SK-N-MC (cell line): ENCODE measurements at regions not wholly inside any gene's neighbourhood (a gene's known extent, or its start where the extent isn't known, plus 50 kb on each side); places are given as distances from the start of the nearest gene placed in this dataset.

Experiments
- DNase-seq: peaks from one replicate; pipeline ENCODE4 v3.0.0-alpha.2; 2011; ENCODE audit warnings: low read depth, low spot score
- H3K27ac ChIP-seq: fragments of 200-600 bp; sonication (generic); 2 replicates; pipeline ENCODE4 v1.5.1; 2016; ENCODE audit warnings: mixed run types
- H3K36me3 ChIP-seq: fragments of 200-600 bp; sonication (generic); 2 replicates; pipeline ENCODE4 v1.6.1; 2017; ENCODE audit warnings: antibody characterized with exemption, low read length, mixed read lengths; ENCODE audit not compliant: insufficient read depth
- H3K4me3 ChIP-seq: fragments of 200-600 bp; sonication (generic); 2 replicates; pipeline ENCODE4 v1.5.1; 2016
- H3K9ac ChIP-seq: fragments of 200-600 bp; sonication (generic); 2 replicates; pipeline ENCODE4 v1.8.0; 2017; ENCODE audit warnings: mixed run types, mixed read lengths; ENCODE audit not compliant: insufficient read length
- H3K9me3 ChIP-seq: fragments of 200-600 bp; sonication (generic); 2 replicates; pipeline ENCODE4 v1.6.1; 2017; ENCODE audit warnings: low read depth, mild to moderate bottlenecking, antibody characterized with exemption, low read length, moderate library complexity, mixed read lengths
- EZH2 ChIP-seq: fragments of 200-600 bp; sonication (generic); IDR thresholded peaks from one replicate; pipeline ENCODE4 v1.6.1; 2017; ENCODE audit warnings: antibody characterized with exemption
- FOXP2 ChIP-seq: optimal IDR thresholded peaks from 2 replicates; pipeline ENCODE3; 2011; ENCODE audit warnings: mild to moderate bottlenecking, moderate library complexity; ENCODE audit not compliant: insufficient read depth; ENCODE audit errors: extremely low read length, control extremely low read depth
- POLR2AphosphoS5 ChIP-seq: IDR thresholded peaks from 2 replicates; pipeline ENCODE4 v1.6.1; 2012; ENCODE audit warnings: mild to moderate bottlenecking, low read depth, low read length, borderline replicate concordance

DNA sequence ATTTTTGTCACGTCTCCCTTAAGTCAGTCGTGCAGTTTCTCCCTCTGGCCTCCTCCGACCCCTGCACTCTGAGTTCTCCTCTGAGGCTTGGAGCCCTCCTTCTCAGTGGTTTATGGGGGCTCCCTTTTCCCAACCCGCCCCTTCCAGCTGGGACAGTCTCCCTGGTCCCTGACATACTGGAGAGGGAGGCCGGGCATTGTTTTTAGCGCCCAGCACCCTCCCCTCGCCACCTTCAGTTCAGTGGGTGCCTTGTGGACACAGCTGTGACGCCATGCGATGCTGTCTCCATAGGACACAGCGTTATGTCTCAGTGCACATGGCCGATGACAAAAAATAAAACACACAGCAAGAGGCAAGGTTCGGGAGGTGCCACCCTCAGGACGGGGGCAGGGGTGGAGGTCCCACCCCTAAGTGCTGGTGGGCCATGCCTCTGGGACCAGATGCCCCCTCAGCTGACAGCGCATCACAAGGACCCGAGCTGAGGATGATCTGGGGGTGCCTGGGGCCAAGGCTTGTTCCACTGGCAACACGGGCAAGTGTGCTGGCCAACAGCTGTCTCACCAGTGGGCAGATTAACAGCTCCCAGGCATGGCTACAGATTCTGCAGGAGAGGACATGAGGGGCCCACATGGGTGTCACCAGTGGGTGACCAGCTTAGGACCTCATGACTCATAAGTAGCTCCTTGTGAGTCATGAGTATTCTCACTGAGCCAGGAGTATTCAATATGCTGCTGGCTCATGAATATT lies 81.6 kb downstream of the PLXNA1 start:
- H3K4me3 ChIP-seq = no peak overlapping the region
- no peak for DNase-seq
- TF ChIP-seq POLR2AphosphoS5 (no peak), FOXP2 (no peak), EZH2 (no peak)

DNA sequence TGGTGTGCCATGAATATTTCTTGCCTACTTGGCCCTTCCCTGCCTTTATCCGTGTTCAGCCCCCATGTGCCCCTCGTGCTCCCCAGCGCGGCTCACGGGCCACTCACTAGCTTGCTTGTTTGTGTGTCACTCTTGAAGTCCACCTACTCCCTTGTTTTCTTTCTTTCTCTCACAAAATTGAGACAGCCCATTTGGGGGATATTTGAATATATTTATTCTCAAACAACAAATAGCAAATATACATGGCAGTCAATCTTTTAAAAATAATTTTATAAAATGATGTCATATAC lies 82.2 kb downstream of the PLXNA1 start:
- no peak overlapping the region for H3K9ac ChIP-seq
- H3K4me3 ChIP-seq = no peak overlapping the region
- DNase-seq = no peak
- H3K9me3 ChIP-seq = no peaks in the 10 kb centered on the region
- no peak for TF ChIP-seq POLR2AphosphoS5
- H3K36me3 ChIP-seq = no peaks in the 10 kb centered on the region
- no peak overlapping the region for H3K27ac ChIP-seq

More for the DNA sequence above, 81.6 kb downstream of the PLXNA1 start:
- Histone ChIP-seq H3K27ac (no peak overlapping the region), H3K36me3 (no peaks in the 10 kb centered on the region), H3K9ac (no peak overlapping the region), H3K9me3 (no peaks in the 10 kb centered on the region)

DNA sequence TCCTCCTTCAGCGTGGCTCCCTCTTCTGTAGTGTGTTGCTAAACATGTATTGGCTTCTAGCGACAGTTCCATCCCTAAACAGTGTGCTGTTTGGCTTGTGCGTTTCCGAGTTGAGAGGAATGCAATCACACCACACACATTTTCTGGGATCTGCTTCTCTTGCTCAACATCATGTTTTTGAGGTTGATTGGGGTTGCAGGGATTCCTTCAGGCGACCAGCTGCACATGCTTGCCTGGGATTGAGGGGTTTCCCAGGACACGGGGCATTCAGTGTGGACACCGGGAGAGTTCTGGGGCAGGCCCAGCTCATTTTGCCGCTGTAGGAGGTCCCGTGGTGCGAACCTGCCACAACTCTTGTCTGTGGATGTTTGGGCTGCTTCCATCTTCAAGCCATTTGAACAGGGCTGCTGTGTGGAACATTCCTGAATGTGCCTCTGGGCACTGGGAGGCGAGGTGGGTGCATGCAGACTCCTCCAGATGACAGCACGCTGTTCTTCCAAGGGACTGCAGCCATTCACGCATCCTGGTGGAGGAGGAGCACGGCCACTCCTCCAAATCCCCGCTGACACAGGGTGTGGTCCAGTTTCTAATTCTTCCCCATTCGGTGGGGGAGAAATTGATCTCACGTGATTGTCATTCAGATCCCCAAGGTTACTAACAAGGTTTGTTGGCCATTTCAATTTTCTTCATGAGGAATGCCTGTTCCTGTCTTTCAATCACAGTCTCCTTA lies 82.8 kb downstream of the PLXNA1 start:
- TF ChIP-seq FOXP2 = no peak
- TF ChIP-seq EZH2 = no peak
- TF ChIP-seq POLR2AphosphoS5 = no peak
- H3K9me3 ChIP-seq = no peaks in the 10 kb centered on the region
- H3K9ac ChIP-seq = no peak overlapping the region
- no peak overlapping the region for H3K27ac ChIP-seq
- DNase-seq = no peak
- no peak overlapping the region for H3K4me3 ChIP-seq
- H3K36me3 ChIP-seq = no peaks in the 10 kb centered on the region

DNA sequence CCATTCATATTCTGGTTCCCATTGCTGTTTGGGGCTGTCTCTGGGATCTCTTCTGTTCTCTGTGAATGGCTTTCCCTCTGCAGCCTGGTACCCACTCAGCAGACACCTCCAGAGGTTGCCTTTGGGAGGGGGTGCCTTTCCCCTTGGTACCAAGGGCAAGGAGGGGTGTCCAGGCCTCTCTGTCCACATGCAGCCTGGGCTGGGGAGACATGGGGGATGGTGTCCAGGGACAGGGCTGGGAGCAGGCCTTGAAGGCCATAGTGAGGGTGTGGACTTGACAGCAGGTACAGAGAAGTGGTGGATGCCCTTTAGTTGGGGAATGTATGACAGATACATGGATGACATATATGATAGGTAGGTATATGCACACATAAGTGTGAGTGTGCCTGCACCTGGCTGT lies 83.7 kb downstream of the PLXNA1 start:
- no peaks in the 10 kb centered on the region for H3K9me3 ChIP-seq
- TF ChIP-seq POLR2AphosphoS5 (no peak), EZH2 (no peak), FOXP2 (no peak)
- no peak overlapping the region for H3K4me3 ChIP-seq
- no peaks in the 10 kb centered on the region for H3K36me3 ChIP-seq
- no peak overlapping the region for H3K9ac ChIP-seq
- DNase-seq = no peak
- H3K27ac ChIP-seq = no peak overlapping the region

DNA sequence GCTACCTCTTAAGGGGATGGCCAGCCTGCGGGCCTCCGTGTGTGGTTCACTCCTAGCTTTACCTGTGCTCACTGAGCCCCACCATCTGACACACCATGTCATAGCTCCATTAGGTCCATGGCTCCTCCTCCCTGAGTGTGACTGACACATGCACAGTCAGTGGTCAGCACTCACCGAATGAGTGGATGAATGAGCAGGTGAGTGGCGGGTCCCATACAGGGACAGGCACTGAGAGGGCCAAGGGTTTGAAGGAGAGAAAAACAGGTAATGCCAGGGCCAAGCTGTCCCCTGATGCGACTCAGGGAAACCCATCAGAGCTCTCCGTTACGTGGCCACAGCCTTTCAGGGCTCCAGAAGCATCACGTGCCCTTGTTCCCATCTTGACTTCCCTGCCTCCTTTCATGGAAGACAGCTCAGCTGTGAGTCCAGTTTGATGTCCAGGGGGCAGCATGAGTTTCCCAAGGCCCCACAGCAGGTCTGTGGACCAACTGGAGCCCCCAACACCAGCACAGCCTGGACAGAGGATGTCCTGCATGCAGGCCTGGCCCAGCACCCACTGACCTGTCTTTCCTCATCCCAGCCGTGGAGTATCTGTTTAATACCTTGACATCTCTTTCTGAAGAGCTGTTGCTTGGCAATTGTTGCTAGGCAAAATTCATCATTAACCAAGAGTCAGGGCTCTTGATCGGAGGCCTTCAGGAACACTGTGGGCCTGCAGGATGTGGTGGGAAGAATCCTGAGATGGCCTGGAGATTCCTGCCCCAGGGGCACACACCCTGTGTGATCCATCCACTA lies 84.4 kb downstream of the PLXNA1 start:
- H3K9ac ChIP-seq = no peak overlapping the region
- no peak for TF ChIP-seq POLR2AphosphoS5
- TF ChIP-seq FOXP2 = no peak
- no peaks in the 10 kb centered on the region for H3K36me3 ChIP-seq
- H3K9me3 ChIP-seq = no peaks in the 10 kb centered on the region
- no peak overlapping the region for H3K27ac ChIP-seq
- DNase-seq = no peak
- no peak overlapping the region for H3K4me3 ChIP-seq

DNA sequence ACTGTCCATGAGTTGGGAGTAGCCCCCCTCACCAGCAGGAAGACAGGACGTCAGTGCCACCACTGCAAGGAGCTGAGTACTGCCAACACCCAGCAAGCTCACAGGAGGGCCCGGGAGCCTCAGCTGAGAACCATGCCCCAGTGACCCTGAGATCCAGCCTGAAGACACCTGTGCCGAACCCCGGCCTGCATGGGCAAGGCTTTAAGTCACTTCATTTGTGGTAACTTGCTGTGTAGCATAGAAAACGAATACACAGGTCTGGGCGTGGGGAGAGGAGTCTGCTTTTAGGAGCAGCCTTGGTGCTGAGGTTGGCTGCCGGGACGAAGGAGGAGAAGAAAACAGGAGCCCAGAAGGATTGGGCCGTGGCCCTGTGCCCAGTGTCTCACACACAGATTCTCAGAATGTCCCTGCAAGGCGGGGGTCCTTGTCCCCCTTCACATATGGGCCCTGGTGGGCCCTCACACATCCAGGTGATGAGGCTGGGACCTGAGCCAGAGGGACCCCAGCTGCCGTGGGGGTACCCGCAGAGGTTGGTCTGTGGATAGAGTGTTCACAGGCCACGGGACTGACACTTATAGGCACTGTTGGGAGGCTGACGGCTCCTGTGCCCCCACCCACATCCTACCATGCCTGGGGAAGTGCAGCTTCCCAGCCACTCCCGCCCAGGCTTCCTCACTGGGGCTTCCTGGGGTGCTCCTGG lies 85.3 kb downstream of the PLXNA1 start:
- H3K27ac ChIP-seq = no peak overlapping the region
- H3K9ac ChIP-seq = no peak overlapping the region
- H3K4me3 ChIP-seq = no peak overlapping the region
- TF ChIP-seq FOXP2 (no peak), EZH2 (no peak), POLR2AphosphoS5 (no peak)
- no peak for DNase-seq
- no peaks in the 10 kb centered on the region for H3K36me3 ChIP-seq
- H3K9me3 ChIP-seq = no peaks in the 10 kb centered on the region

DNA sequence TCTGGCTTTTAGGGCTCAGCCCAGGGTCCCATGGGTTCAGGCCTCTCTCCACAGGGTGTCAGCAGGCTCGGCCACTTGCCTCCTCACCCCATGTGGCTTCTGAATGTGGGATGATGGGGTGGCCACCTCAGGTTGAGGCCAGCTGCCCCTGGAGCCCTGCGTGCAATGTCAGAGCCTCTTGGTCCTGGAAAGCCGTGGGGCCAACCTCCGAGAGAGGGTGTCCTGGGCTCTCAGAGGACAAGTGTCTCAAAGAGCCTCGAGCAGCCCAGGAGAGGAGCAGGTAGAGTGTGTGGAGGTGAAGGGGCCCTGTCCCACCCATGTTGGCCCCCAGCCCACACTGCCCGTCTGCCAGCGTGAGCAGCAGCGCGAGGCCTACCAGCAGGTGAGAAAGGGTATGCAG lies 86.0 kb downstream of the PLXNA1 start:
- Histone ChIP-seq H3K9ac (no peak overlapping the region), H3K36me3 (no peaks in the 10 kb centered on the region), H3K27ac (no peak overlapping the region), H3K9me3 (no peaks in the 10 kb centered on the region), H3K4me3 (no peak overlapping the region)
- no peak for TF ChIP-seq FOXP2
- TF ChIP-seq EZH2 = no peak
- no peak for TF ChIP-seq POLR2AphosphoS5
- DNase-seq = no peak
